K562 (cell line): ENCODE measurements at regions not wholly inside any gene's neighbourhood (a gene's known extent, or its start where the extent isn't known, plus 50 kb on each side); places are given as distances from the start of the nearest gene placed in this dataset.

Source experiments
- ATAC-seq: fragments of 200-7000 bp; cut with Tn5 transposase; 3 replicates; pipeline ENCODE4 v1.9.1; 2020; ENCODE audit warnings: moderate library complexity
- BruUV-seq: library from RNA; stranded (reverse); fragments of 400-500 nt; replicated peaks from 2 replicates; lab custom pipeline; 2021; lab: Mats Ljungman, UMichigan
- CTCF ChIA-PET: fragments of 300-600 bp; formaldehyde crosslinking; extraction: SDS; loops from one replicate; lab custom pipeline; 2021; ENCODE audit warnings: low intra/inter-chr PET ratio; lab: Yijun Ruan, JAX
- POLR2A ChIA-PET: fragments of 300-600, 350-650 bp; sonication (Branson Sonifier 250); formaldehyde crosslinking; extraction: SDS; loops from one replicate; lab custom pipeline; 2021; ENCODE audit warnings: antibody characterized with exemption, inconsistent platforms; lab: Yijun Ruan, JAX
- DNase-seq, 4 experiments: peaks; one replicate each; pipeline versions ENCODE4 v3.0.0 to v3.0.0-alpha.2; 2011 to 2018; ENCODE audit warnings: low spot score in 3 of 4, mixed read lengths in 3 of 4; ENCODE audit errors: extremely low read depth in 1 of 4
- FAIRE-seq: peaks from 2 replicates; lab custom pipeline; 2011; peaks lifted over from hg19 to GRCh38; lab: Jason Lieb, UNC
- H2AFZ ChIP-seq: 2 replicates; pipeline ENCODE4 v1.6.0; 2011; ENCODE audit warnings: low read depth, low read length, control low read depth, inconsistent platforms
- H3K27ac ChIP-seq: fragments of 200-600 bp; 3 replicates; pipeline ENCODE4 v1.8.0; 2011; ENCODE audit warnings: low read depth, mild to moderate bottlenecking, control low read depth, inconsistent platforms, low read length, moderate library complexity, mixed read lengths; ENCODE audit errors: extremely low read depth
- H3K27me3 ChIP-seq, 2 experiments: fragments of 300-600 bp in 1 of 2; 2 replicates in 1 of 2; 3 replicates in 1 of 2; pipeline versions ENCODE4 v1.6.0 to v1.8.0; 2011; ENCODE audit warnings: inconsistent platforms in 2 of 2, low read length in 2 of 2, mild to moderate bottlenecking in 1 of 2, mixed read lengths in 1 of 2, moderate library complexity in 1 of 2; ENCODE audit not compliant: control insufficient read depth in 2 of 2, insufficient read depth in 2 of 2
- H3K36me3 ChIP-seq: fragments of 300-600 bp; 3 replicates; pipeline ENCODE4 v1.8.0; 2011; ENCODE audit warnings: mild to moderate bottlenecking, low read length, inconsistent platforms; ENCODE audit not compliant: control insufficient read depth, insufficient read depth
- H3K4me1 ChIP-seq, 2 experiments: fragments of 200-600 bp in 1 of 2; replicated peaks in 1 of 2; 2 replicates in 1 of 2; 3 replicates in 1 of 2; pipeline versions ENCODE4 v1.5.1 to v1.8.0; 2011; ENCODE audit warnings: inconsistent platforms in 2 of 2, low read length in 2 of 2, mild to moderate bottlenecking in 1 of 2, mixed read lengths in 1 of 2, moderate library complexity in 1 of 2; ENCODE audit not compliant: control insufficient read depth in 2 of 2, insufficient read depth in 2 of 2
- H3K4me2 ChIP-seq: 2 replicates; pipeline ENCODE4 v1.6.1; 2011; ENCODE audit warnings: low read length, control low read depth, inconsistent platforms, mixed read lengths; ENCODE audit not compliant: insufficient read depth
- H3K4me3 ChIP-seq: fragments of 200-600 bp; sonication (generic), shearing (Covaris generic); 2 replicates; pipeline ENCODE4 v1.5.1; 2016; ENCODE audit warnings: control low read depth, inconsistent platforms
- H3K79me2 ChIP-seq: fragments of 200-600 bp; 3 replicates; pipeline ENCODE4 v1.8.0; 2011; ENCODE audit warnings: low read length, inconsistent platforms; ENCODE audit not compliant: control insufficient read depth, insufficient read depth
- H3K9ac ChIP-seq, 2 experiments: 2 replicates each; pipeline versions ENCODE4 v1.6.0 to v1.6.1; 2011; ENCODE audit warnings: low read depth in 2 of 2, low read length in 2 of 2, control low read depth in 1 of 2, inconsistent platforms in 1 of 2, mild to moderate bottlenecking in 1 of 2, mixed read lengths in 1 of 2; ENCODE audit not compliant: insufficient read depth in 1 of 2
- H3K9me1 ChIP-seq: one replicate; pipeline ENCODE4 v1.6.0; 2011; ENCODE audit warnings: inconsistent platforms, mild to moderate bottlenecking, low read length, moderate library complexity; ENCODE audit not compliant: control insufficient read depth, insufficient read depth
- H3K9me3 ChIP-seq: replicated peaks from 2 replicates; pipeline ENCODE4 v1.5.1; 2011; ENCODE audit warnings: low read depth, low read length, inconsistent platforms; ENCODE audit not compliant: control insufficient read depth, insufficient read depth
- H4K20me1 ChIP-seq: replicated peaks from 2 replicates; pipeline ENCODE4 v1.6.1; 2011; ENCODE audit warnings: low read length, inconsistent platforms, mixed read lengths; ENCODE audit not compliant: control insufficient read depth, insufficient read depth
- ATF1 ChIP-seq, 2 experiments: fragments of 450-650 bp in 1 of 2; IDR thresholded peaks; 2 replicates each; pipeline ENCODE4 v1.6.1; 2016; ENCODE audit warnings: missing compliant biosample characterization in 1 of 2, missing genetic modification characterization in 1 of 2
- HDAC6 ChIP-seq: IDR thresholded peaks from 2 replicates; pipeline ENCODE4 v1.6.1; 2012; ENCODE audit warnings: low read depth, mild to moderate bottlenecking, control low read depth, inconsistent platforms, low read length, moderate library complexity
- MAFG ChIP-seq: fragments of 450-650 bp; conservative IDR thresholded peaks from 2 replicates; pipeline ENCODE4 v1.6.1; 2016; ENCODE audit warnings: missing genetic modification characterization, missing compliant biosample characterization
- POLR2A ChIP-seq: fragments of 450-650 bp; conservative IDR thresholded peaks from 2 replicates; pipeline ENCODE4 v1.6.1; 2016
- RCOR1 ChIP-seq, 2 experiments: IDR thresholded peaks; 2 replicates each; pipeline ENCODE4 v1.6.1; 2012; ENCODE audit warnings: low read depth in 2 of 2, low read length in 2 of 2, borderline replicate concordance in 1 of 2, improper control_type of control experiment in 1 of 2
- SUPT5H ChIP-seq: fragments of 450-650 bp; IDR thresholded peaks from 2 replicates; pipeline ENCODE4 v1.6.1; 2016
- ZNF239 ChIP-seq: fragments of 250-450 bp; sonication (Bioruptor Pico); IDR thresholded peaks from 2 replicates; pipeline ENCODE4 v1.4.0; 2020; ENCODE audit warnings: mild to moderate bottlenecking
- ZNF253 ChIP-seq: fragments of 250-450 bp; sonication (Bioruptor Pico); conservative IDR thresholded peaks from 2 replicates; pipeline ENCODE4 v1.6.1; 2021; ENCODE audit warnings: mild to moderate bottlenecking
- ZNF347 ChIP-seq: fragments of 450-650 bp; formaldehyde crosslinking; IDR thresholded peaks from 2 replicates; pipeline ENCODE4 v1.4.0; 2020; ENCODE audit warnings: low read depth, mild to moderate bottlenecking, moderate library complexity
- ZNF75A ChIP-seq: fragments of 450-650 bp; formaldehyde crosslinking; IDR thresholded peaks from 2 replicates; pipeline ENCODE4 v1.4.0; 2020; ENCODE audit warnings: mild to moderate bottlenecking
- WGBS: fragments of 100-300 bp; shearing (Covaris generic); methylation state at CpG from one replicate; pipeline ENCODE4 v1.1.6; 2016; ENCODE audit warnings: low coverage, mixed read lengths; ENCODE audit not compliant: insufficient coverage; ENCODE audit errors: missing lambda C conversion rate; 5-methylcytosine and 5-hydroxymethylcytosine counted together
- in situ Hi-C: fragments of 300-500 bp; cut with MboI; formaldehyde crosslinking; loops from 4 replicates; pipeline ENCODE4 v1.15.0; 2018; ENCODE audit warnings: inconsistent platforms, mixed read lengths
- intact Hi-C: fragments of 100-400 bp; cut with micrococcal nuclease; formaldehyde crosslinking; loops from 2 replicates; pipeline ENCODE4 v1.14.2; 2022
- TF ChIP-seq, protein P1 (sequence below): fragments of 450-650 bp; formaldehyde crosslinking; IDR thresholded peaks from 2 replicates; pipeline ENCODE4 v1.4.0; 2022; ENCODE audit warnings: missing genetic modification characterization
- TF ChIP-seq, protein P2 (sequence below): sonication (generic); formaldehyde crosslinking; IDR thresholded peaks from 2 replicates; pipeline ENCODE4 v1.8.0; 2023; ENCODE audit warnings: mild to moderate bottlenecking, missing genetic modification reagents
- TF ChIP-seq, protein P3 (sequence below): fragments of 250-450 bp; sonication (Bioruptor Pico); IDR thresholded peaks from 2 replicates; pipeline ENCODE4 v1.5.0; 2020; ENCODE audit warnings: mild to moderate bottlenecking

DNA sequence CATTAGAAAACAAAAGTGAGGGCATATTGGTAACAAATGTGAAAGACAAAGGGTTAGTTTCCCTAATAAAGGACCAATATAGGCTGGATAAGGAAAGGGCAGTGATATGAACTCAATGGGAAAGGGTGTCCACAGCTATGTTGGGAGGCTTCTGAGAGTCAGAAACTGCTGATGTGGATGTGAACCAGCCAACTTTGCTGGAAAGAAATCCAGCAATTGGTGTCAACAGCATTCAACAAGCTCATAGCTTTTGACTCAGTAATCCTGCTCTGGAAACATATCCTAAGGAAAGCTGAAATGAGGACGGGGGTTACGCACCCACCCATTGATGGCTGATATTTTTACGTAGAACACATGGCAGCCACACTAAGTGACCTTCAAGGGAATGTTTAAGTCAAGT, 63.7 kb downstream of the ARL4C start:
- ATAC-seq, result no peak
- BruUV-seq, result no TSS peak
- Histone ChIP-seq H2AFZ (no peak overlapping the region), H3K36me3 (no peaks in the 10 kb centered on the region), H3K9ac (no peak overlapping the region), H3K4me2 (no peak overlapping the region), H3K4me3 (no peak overlapping the region), H3K27me3 (peaks cover 0 to 5% of the 10 kb centered on the region in 2 experiments; a peak in 2 of 5 replicates), H3K79me2 (no peaks in the 10 kb centered on the region), H3K4me1 (no peaks in the 10 kb centered on the region; a peak in 1 of 5 replicates)
- intact Hi-C loops, result no loop called here
- FAIRE-seq, result no peak
- 7% methylated on average over 3 of the region's 3 CpGs for WGBS
- no peak for DNase-seq
- POLR2A ChIA-PET, result no interaction called here
- in situ Hi-C loops, result no loop called here
- CTCF ChIA-PET, result no interaction called here
- no peak for TF ChIP-seq MAFG
- TF ChIP-seq ATF1 (CRISPR knock-in tag; IDR thresholded peaks at IDR 0.05), result no peak
- TF ChIP-seq ATF1 (tag; IDR thresholded peaks at IDR 0.05), result no peak
- no peak for TF ChIP-seq POLR2A
- TF ChIP-seq, protein P1, sequence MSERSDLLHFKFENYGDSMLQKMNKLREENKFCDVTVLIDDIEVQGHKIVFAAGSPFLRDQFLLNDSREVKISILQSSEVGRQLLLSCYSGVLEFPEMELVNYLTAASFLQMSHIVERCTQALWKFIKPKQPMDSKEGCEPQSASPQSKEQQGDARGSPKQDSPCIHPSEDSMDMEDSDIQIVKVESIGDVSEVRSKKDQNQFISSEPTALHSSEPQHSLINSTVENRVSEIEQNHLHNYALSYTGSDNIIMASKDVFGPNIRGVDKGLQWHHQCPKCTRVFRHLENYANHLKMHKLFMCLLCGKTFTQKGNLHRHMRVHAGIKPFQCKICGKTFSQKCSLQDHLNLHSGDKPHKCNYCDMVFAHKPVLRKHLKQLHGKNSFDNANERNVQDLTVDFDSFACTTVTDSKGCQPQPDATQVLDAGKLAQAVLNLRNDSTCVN, result no peak
- no peak for TF ChIP-seq RCOR1 (IDR thresholded peaks at IDR 0.05; ENCODE audit: borderline replicate concordance in 1 of 2, low read depth in 2 of 2, low read length in 2 of 2)
- TF ChIP-seq SUPT5H, result no peak
- TF ChIP-seq, protein P2, sequence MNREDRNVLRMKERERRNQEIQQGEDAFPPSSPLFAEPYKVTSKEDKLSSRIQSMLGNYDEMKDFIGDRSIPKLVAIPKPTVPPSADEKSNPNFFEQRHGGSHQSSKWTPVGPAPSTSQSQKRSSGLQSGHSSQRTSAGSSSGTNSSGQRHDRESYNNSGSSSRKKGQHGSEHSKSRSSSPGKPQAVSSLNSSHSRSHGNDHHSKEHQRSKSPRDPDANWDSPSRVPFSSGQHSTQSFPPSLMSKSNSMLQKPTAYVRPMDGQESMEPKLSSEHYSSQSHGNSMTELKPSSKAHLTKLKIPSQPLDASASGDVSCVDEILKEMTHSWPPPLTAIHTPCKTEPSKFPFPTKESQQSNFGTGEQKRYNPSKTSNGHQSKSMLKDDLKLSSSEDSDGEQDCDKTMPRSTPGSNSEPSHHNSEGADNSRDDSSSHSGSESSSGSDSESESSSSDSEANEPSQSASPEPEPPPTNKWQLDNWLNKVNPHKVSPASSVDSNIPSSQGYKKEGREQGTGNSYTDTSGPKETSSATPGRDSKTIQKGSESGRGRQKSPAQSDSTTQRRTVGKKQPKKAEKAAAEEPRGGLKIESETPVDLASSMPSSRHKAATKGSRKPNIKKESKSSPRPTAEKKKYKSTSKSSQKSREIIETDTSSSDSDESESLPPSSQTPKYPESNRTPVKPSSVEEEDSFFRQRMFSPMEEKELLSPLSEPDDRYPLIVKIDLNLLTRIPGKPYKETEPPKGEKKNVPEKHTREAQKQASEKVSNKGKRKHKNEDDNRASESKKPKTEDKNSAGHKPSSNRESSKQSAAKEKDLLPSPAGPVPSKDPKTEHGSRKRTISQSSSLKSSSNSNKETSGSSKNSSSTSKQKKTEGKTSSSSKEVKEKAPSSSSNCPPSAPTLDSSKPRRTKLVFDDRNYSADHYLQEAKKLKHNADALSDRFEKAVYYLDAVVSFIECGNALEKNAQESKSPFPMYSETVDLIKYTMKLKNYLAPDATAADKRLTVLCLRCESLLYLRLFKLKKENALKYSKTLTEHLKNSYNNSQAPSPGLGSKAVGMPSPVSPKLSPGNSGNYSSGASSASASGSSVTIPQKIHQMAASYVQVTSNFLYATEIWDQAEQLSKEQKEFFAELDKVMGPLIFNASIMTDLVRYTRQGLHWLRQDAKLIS (CRISPR knock-in tag), result no peak
- no peak for TF ChIP-seq ZNF347
- no peak for TF ChIP-seq ZNF239 (CRISPR knock-in tag)
- no peak for TF ChIP-seq HDAC6
- no peak for TF ChIP-seq ZNF253 (CRISPR knock-in tag)
- TF ChIP-seq ZNF75A (CRISPR knock-in tag), result no peak
- TF ChIP-seq, protein P3, sequence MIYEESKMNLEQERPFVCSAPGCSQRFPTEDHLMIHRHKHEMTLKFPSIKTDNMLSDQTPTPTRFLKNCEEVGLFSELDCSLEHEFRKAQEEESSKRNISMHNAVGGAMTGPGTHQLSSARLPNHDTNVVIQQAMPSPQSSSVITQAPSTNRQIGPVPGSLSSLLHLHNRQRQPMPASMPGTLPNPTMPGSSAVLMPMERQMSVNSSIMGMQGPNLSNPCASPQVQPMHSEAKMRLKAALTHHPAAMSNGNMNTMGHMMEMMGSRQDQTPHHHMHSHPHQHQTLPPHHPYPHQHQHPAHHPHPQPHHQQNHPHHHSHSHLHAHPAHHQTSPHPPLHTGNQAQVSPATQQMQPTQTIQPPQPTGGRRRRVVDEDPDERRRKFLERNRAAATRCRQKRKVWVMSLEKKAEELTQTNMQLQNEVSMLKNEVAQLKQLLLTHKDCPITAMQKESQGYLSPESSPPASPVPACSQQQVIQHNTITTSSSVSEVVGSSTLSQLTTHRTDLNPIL (CRISPR knock-in tag), result no peak
- TF ChIP-seq, all 486 proteins: peak for 0
- Histone ChIP-seq H3K9me1 (no peaks in the 10 kb centered on the region), H3K27ac (no peak overlapping the region), H4K20me1 (no peaks in the 10 kb centered on the region), H3K9me3 (no peaks in the 10 kb centered on the region)
